ENCODE measurements at regions not wholly inside any gene's neighbourhood (a gene's known extent, or its start where the extent isn't known, plus 50 kb on each side); places are given as distances from the start of the nearest gene placed in this dataset.

GRCh38 chr2:8343031-8343430, 338.8 kb upstream of the ID2 start:
- Histone ChIP-seq H3K79me2 (ENCODE audit: control insufficient read depth, low read length) (no peaks in the 10 kb centered on the region), H3K27ac (ENCODE audit: low read depth, low read length) (no peak overlapping the region), H3K36me3 (ENCODE audit: control insufficient read depth, low read length) (no peaks in the 10 kb centered on the region), H3K27me3 (ENCODE audit: control insufficient read depth, low read length) (no peaks in the 10 kb centered on the region), H4K20me1 (ENCODE audit: control insufficient read depth, insufficient read depth, low read depth, low read length) (no peaks in the 10 kb centered on the region), H3K4me1 (ENCODE audit: control insufficient read depth, low read length) (no peaks in the 10 kb centered on the region), H3K4me3 (ENCODE audit: low read length) (no peak overlapping the region), H3K4me2 (ENCODE audit: low read length) (no peak overlapping the region), H3K9me2 (replicated peaks; ENCODE audit: control insufficient read depth, low read length) (no peaks in the 10 kb centered on the region), H3F3A (ENCODE audit: control insufficient read depth, insufficient read depth) (no peaks in the 10 kb centered on the region), H3K9me3 (ENCODE audit: control insufficient read depth, insufficient read depth, low read length) (no peaks in the 10 kb centered on the region)
- no peak for TF ChIP-seq EZH2phosphoT487 (IDR thresholded peaks at IDR 0.05; ENCODE audit: borderline replicate concordance, low read length)
- TF ChIP-seq, protein P1, sequence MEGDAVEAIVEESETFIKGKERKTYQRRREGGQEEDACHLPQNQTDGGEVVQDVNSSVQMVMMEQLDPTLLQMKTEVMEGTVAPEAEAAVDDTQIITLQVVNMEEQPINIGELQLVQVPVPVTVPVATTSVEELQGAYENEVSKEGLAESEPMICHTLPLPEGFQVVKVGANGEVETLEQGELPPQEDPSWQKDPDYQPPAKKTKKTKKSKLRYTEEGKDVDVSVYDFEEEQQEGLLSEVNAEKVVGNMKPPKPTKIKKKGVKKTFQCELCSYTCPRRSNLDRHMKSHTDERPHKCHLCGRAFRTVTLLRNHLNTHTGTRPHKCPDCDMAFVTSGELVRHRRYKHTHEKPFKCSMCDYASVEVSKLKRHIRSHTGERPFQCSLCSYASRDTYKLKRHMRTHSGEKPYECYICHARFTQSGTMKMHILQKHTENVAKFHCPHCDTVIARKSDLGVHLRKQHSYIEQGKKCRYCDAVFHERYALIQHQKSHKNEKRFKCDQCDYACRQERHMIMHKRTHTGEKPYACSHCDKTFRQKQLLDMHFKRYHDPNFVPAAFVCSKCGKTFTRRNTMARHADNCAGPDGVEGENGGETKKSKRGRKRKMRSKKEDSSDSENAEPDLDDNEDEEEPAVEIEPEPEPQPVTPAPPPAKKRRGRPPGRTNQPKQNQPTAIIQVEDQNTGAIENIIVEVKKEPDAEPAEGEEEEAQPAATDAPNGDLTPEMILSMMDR (IDR thresholded peaks at IDR 0.05; ENCODE audit: low read depth, low read length, poor library complexity, severe bottlenecking): no peak

DNA sequence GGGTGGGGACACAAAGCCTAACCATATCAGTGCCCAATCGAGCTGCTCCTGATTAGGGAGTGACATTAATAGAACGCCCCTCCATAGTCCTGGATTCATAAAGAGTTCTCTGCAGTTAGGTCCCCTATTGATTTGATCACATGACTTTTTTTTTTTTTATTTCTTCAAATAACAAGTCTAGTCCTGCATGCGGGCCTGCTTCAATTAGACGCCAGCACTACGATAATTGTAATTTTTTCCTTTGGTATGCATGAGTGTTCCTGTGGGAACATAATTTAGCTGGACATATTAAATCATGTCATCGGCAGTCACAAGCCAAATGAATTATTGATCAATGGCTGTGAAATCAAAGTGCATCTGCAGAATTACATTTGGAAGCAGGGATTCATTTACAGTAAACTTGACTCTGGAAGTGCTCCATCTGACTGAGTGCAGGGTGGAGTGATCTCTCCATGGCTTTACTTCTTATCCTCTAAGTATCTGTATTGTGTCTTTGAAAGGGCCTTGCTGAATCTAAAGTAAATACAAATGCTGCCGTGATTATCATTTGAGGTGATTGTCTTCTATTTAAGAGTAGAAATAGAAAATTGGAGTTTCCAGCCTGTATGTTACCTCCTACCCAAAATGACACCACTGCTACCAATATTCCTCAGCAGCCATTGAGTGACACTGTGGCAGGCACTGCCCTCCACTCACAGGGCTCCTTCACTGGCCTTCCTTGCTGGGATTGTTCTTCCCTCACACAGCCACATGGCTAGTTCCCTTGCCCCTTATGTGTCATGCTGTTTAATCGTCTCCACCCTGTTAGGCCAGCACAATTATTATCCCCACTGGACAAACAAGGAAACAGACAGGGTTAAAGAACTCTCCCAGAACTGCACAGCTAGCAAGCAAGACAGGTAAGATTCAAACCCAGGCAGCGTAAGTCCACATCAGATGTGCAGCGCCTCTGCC, 337.4 kb upstream of the ID2 start:
- no peaks in the 10 kb centered on the region for H3K9me2 ChIP-seq (replicated peaks; ENCODE audit: control insufficient read depth, low read length)
- no peak overlapping the region for H3K4me2 ChIP-seq (ENCODE audit: low read length)
- H3K4me3 ChIP-seq (ENCODE audit: low read length): no peak overlapping the region
- H3K79me2 ChIP-seq (ENCODE audit: control insufficient read depth, low read length): no peaks in the 10 kb centered on the region
- no peaks in the 10 kb centered on the region for H3K4me1 ChIP-seq (ENCODE audit: control insufficient read depth, low read length)
- H3F3A ChIP-seq (ENCODE audit: control insufficient read depth, insufficient read depth): no peaks in the 10 kb centered on the region
- H3K27me3 ChIP-seq (ENCODE audit: control insufficient read depth, low read length): no peaks in the 10 kb centered on the region
- TF ChIP-seq, protein P1 (IDR thresholded peaks at IDR 0.05; ENCODE audit: low read depth, low read length, poor library complexity, severe bottlenecking): no peak
- TF ChIP-seq EZH2phosphoT487 (IDR thresholded peaks at IDR 0.05; ENCODE audit: borderline replicate concordance, low read length): no peak
- no peaks in the 10 kb centered on the region for H3K9me3 ChIP-seq (ENCODE audit: control insufficient read depth, insufficient read depth, low read length)
- H3K27ac ChIP-seq (ENCODE audit: low read depth, low read length): no peak overlapping the region
- H3K36me3 ChIP-seq (ENCODE audit: control insufficient read depth, low read length): no peaks in the 10 kb centered on the region
- H4K20me1 ChIP-seq (ENCODE audit: control insufficient read depth, insufficient read depth, low read depth, low read length): no peaks in the 10 kb centered on the region

GRCh38 chr2:8345200-8345599, 336.7 kb upstream of the ID2 start:
- H3K4me1 ChIP-seq (ENCODE audit: control insufficient read depth, low read length): no peaks in the 10 kb centered on the region

More at GRCh38 chr2:8345200-8345599, 336.7 kb upstream of the ID2 start:
- no peaks in the 10 kb centered on the region for H3F3A ChIP-seq (ENCODE audit: control insufficient read depth, insufficient read depth)
- no peaks in the 10 kb centered on the region for H3K27me3 ChIP-seq (ENCODE audit: control insufficient read depth, low read length)
- H3K4me2 ChIP-seq (ENCODE audit: low read length): no peak overlapping the region
- H3K4me3 ChIP-seq (ENCODE audit: low read length): no peak overlapping the region
- H3K79me2 ChIP-seq (ENCODE audit: control insufficient read depth, low read length): no peaks in the 10 kb centered on the region
- no peaks in the 10 kb centered on the region for H3K9me3 ChIP-seq (ENCODE audit: control insufficient read depth, insufficient read depth, low read length)
- H4K20me1 ChIP-seq (ENCODE audit: control insufficient read depth, insufficient read depth, low read depth, low read length): no peaks in the 10 kb centered on the region
- H3K9me2 ChIP-seq (replicated peaks; ENCODE audit: control insufficient read depth, low read length): no peaks in the 10 kb centered on the region
- no peak overlapping the region for H3K27ac ChIP-seq (ENCODE audit: low read depth, low read length)
- TF ChIP-seq, protein P1 (IDR thresholded peaks at IDR 0.05; ENCODE audit: low read depth, low read length, poor library complexity, severe bottlenecking): no peak
- no peak for TF ChIP-seq EZH2phosphoT487 (IDR thresholded peaks at IDR 0.05; ENCODE audit: borderline replicate concordance, low read length)
- H3K36me3 ChIP-seq (ENCODE audit: control insufficient read depth, low read length): no peaks in the 10 kb centered on the region

All from DOHH2 (cell line).